ENCODE measurements at regions not wholly inside any gene's neighbourhood (a gene's known extent, or its start where the extent isn't known, plus 50 kb on each side); places are given as distances from the start of the nearest gene placed in this dataset.
"Not testable (repeated sequence)": the region's sequence is repeated elsewhere in the genome, so short reads cannot be mapped to it uniquely, and the experiment has no call there.

GRCh38 chr20:54928564-54928963 lies 453.2 kb downstream of the DOK5 start:
- DNase-seq = no peak

- no peak for DNase-seq
Measured at GRCh38 chr20:54922636-54923035, 447.2 kb downstream of the DOK5 start.

GRCh38 chr20:54922096-54922495 lies 446.7 kb downstream of the DOK5 start:
- no peak for DNase-seq

- no peak for DNase-seq
Measured at GRCh38 chr20:54920491-54920890, 445.1 kb downstream of the DOK5 start.

GRCh38 chr20:54918993-54919392 lies 443.6 kb downstream of the DOK5 start:
- DNase-seq = not testable (repeated sequence)

GRCh38 chr20:54914995-54915394 lies 439.6 kb downstream of the DOK5 start:
- no peak for DNase-seq

- no peak for DNase-seq
Measured at GRCh38 chr20:54909702-54910101, 434.3 kb downstream of the DOK5 start.

GRCh38 chr20:54906134-54906533 lies 430.7 kb downstream of the DOK5 start:
- not testable (repeated sequence) for DNase-seq

GRCh38 chr20:54897787-54898186 lies 422.4 kb downstream of the DOK5 start:
- DNase-seq = no peak

GRCh38 chr20:54891907-54892306 lies 416.5 kb downstream of the DOK5 start:
- DNase-seq = no peak

- DNase-seq = no peak
Measured at GRCh38 chr20:54879393-54879792, 404.0 kb downstream of the DOK5 start.

- no peak for DNase-seq
Measured at GRCh38 chr20:54875307-54875706, 399.9 kb downstream of the DOK5 start.

- no peak for DNase-seq
Measured at GRCh38 chr20:54874718-54875117, 399.3 kb downstream of the DOK5 start.

GRCh38 chr20:54872440-54872839 lies 397.0 kb downstream of the DOK5 start:
- DNase-seq = no peak

- no peak for DNase-seq
Measured at GRCh38 chr20:54869765-54870164, 394.4 kb downstream of the DOK5 start.

GRCh38 chr20:54865273-54865672 lies 389.9 kb downstream of the DOK5 start:
- DNase-seq = no peak

GRCh38 chr20:54860716-54861115 lies 385.3 kb downstream of the DOK5 start:
- DNase-seq = no peak

- no peak for DNase-seq
Measured at GRCh38 chr20:54856202-54856601, 380.8 kb downstream of the DOK5 start.

GRCh38 chr20:54849741-54850140 lies 374.3 kb downstream of the DOK5 start:
- no peak for DNase-seq

GRCh38 chr20:54848984-54849538 lies 373.7 kb downstream of the DOK5 start:
- no peak for DNase-seq

GRCh38 chr20:54848262-54848661 lies 372.9 kb downstream of the DOK5 start:
- no peak for DNase-seq

- DNase-seq = no peak
Measured at GRCh38 chr20:54846948-54847347, 371.6 kb downstream of the DOK5 start.

GRCh38 chr20:54844346-54844745 lies 369.0 kb downstream of the DOK5 start:
- DNase-seq = no peak

- DNase-seq = no peak
Measured at GRCh38 chr20:54843865-54844264, 368.5 kb downstream of the DOK5 start.

GRCh38 chr20:54843431-54843830 lies 368.0 kb downstream of the DOK5 start:
- DNase-seq = no peak

All from right kidney (tissue), 1 donor.